ENCODE measurements at regions not wholly inside any gene's neighbourhood (a gene's known extent, or its start where the extent isn't known, plus 50 kb on each side); places are given as distances from the start of the nearest gene placed in this dataset.

DNA sequence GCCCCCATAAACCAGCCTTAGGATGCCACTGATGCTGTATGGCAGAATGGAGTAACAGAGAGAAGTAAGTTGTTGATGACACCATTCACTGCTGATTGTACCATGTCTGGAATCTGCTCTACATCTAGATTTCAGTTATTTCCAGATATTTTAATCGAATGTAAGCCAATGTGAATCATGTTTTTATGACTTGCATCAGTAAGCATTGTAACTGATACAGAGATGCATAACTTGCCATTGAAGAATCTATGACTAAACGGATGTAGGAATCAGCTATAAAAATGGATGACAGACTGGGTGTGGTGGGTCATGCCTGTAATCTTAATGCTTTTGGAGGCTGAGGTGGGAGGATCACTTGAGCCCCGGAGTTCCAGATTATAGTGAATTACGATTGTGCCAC is 161.0 kb upstream of the GATB start:
- BruUV-seq (replicated peaks) = no TSS peak
- CTCF ChIA-PET (ENCODE audit: unreplicated experiment) = no interaction called here

DNA sequence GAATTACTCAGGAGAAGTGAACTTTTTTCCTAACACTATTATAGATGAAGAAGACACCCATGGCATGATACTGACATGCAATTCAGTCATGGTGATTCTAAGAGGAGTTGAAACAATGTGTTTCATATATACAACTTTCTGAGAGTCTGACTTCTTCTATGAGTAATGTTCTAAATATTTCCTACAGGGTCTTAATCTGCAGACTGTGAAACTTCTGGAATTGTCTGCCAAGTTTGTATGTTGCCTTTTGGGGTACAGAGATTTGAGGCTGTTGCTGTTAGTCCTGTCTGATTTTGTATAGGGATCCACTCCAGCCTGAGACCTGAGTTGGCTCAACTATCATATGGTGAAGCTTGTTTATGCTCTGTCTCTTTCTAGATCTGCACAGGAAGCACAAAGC is 160.6 kb upstream of the GATB start:
- H3K79me2 ChIP-seq (ENCODE audit: insufficient read depth, low read depth, low read length) = no peaks in the 10 kb centered on the region
- no peaks in the 10 kb centered on the region for H3K9me2 ChIP-seq (ENCODE audit: insufficient read depth, low read length)
- no peaks in the 10 kb centered on the region for H3K4me1 ChIP-seq (ENCODE audit: insufficient read depth, low read length, poor library complexity, severe bottlenecking)
- no peaks in the 10 kb centered on the region for H3K9me3 ChIP-seq (ENCODE audit: low read length)
- no peak overlapping the region for H3K4me3 ChIP-seq (ENCODE audit: low read depth, low read length, poor library complexity, severe bottlenecking)
- no peaks in the 10 kb centered on the region for H4K20me1 ChIP-seq (ENCODE audit: insufficient read depth, low read length)
- no peak overlapping the region for H2AFZ ChIP-seq (ENCODE audit: low read length)
- no TSS peak for BruUV-seq (replicated peaks)
- intact Hi-C loops (cut with micrococcal nuclease; ENCODE audit: unreplicated experiment) = no loop called here
- H3K4me2 ChIP-seq (ENCODE audit: low read length) = no peak overlapping the region
- no peaks in the 10 kb centered on the region for H3K36me3 ChIP-seq (ENCODE audit: insufficient read depth, low read length)
- CTCF ChIA-PET (ENCODE audit: unreplicated experiment) = no interaction called here
- POLR2A ChIA-PET = no interaction called here
- TF ChIP-seq, protein P1, sequence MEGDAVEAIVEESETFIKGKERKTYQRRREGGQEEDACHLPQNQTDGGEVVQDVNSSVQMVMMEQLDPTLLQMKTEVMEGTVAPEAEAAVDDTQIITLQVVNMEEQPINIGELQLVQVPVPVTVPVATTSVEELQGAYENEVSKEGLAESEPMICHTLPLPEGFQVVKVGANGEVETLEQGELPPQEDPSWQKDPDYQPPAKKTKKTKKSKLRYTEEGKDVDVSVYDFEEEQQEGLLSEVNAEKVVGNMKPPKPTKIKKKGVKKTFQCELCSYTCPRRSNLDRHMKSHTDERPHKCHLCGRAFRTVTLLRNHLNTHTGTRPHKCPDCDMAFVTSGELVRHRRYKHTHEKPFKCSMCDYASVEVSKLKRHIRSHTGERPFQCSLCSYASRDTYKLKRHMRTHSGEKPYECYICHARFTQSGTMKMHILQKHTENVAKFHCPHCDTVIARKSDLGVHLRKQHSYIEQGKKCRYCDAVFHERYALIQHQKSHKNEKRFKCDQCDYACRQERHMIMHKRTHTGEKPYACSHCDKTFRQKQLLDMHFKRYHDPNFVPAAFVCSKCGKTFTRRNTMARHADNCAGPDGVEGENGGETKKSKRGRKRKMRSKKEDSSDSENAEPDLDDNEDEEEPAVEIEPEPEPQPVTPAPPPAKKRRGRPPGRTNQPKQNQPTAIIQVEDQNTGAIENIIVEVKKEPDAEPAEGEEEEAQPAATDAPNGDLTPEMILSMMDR (conservative IDR thresholded peaks at IDR 0.05; ENCODE audit: low read length) = no peak
- TF ChIP-seq EZH2phosphoT487 (IDR thresholded peaks at IDR 0.05; ENCODE audit: borderline replicate concordance, low read depth, low read length) = no peak
- DNase-seq (ENCODE audit: low spot score) = no peak
- H3K27ac ChIP-seq (ENCODE audit: low read depth, low read length, poor library complexity, severe bottlenecking) = no peak overlapping the region

More for the DNA sequence above, 161.0 kb upstream of the GATB start:
- no peaks in the 10 kb centered on the region for H3K36me3 ChIP-seq (ENCODE audit: insufficient read depth, low read length)
- no peaks in the 10 kb centered on the region for H3K79me2 ChIP-seq (ENCODE audit: insufficient read depth, low read depth, low read length)
- no peak overlapping the region for H3K27ac ChIP-seq (ENCODE audit: low read depth, low read length, poor library complexity, severe bottlenecking)
- no peak overlapping the region for H3K4me2 ChIP-seq (ENCODE audit: low read length)
- no peaks in the 10 kb centered on the region for H3K9me2 ChIP-seq (ENCODE audit: insufficient read depth, low read length)
- intact Hi-C loops (cut with micrococcal nuclease; ENCODE audit: unreplicated experiment) = no loop called here
- POLR2A ChIA-PET = interaction anchor here (0.5 kb wide), 1 partner anchor 213 kb away, joined by 4 read pairs; no protein-coding TSS in a partner anchor
- TF ChIP-seq EZH2phosphoT487 (IDR thresholded peaks at IDR 0.05; ENCODE audit: borderline replicate concordance, low read depth, low read length) = no peak
- TF ChIP-seq, protein P1 (conservative IDR thresholded peaks at IDR 0.05; ENCODE audit: low read length) = no peak
- DNase-seq (ENCODE audit: low spot score) = no peak
- no peaks in the 10 kb centered on the region for H3K9me3 ChIP-seq (ENCODE audit: low read length)
- no peak overlapping the region for H3K4me3 ChIP-seq (ENCODE audit: low read depth, low read length, poor library complexity, severe bottlenecking)
- H2AFZ ChIP-seq (ENCODE audit: low read length) = no peak overlapping the region
- no peaks in the 10 kb centered on the region for H3K4me1 ChIP-seq (ENCODE audit: insufficient read depth, low read length, poor library complexity, severe bottlenecking)
- H4K20me1 ChIP-seq (ENCODE audit: insufficient read depth, low read length) = no peaks in the 10 kb centered on the region

DNA sequence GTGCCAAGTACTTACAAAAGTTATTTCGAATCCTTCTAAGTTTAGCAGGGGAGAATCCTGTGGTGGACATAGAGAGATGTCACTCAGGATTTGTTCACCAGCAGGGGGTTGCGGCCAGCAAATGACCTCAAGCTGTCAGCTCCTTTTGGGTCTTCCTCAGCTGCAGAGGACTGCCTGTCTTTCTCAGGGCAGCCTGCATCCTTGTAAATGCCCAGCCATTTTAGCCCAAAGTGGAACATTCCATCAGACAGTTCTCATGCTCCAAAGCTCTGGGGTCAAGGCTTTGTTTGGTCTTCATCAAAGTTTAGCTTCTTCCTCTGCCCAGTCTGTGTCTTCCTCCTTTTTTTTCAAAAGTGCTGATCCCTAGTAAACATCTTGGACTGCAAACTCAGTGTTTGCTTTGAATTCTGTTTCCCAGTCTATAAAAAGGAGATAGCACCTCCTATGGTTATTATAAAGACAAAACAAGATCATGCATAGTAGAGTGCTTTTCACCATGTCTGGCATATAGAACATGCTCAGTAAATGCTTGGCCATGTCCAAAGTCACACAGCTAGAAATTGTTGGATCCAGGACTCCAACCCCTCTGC is 156.4 kb upstream of the GATB start:
- no peaks in the 10 kb centered on the region for H3K9me2 ChIP-seq (ENCODE audit: insufficient read depth, low read length)
- DNase-seq (ENCODE audit: low spot score) = no peak
- ChIA-PET CTCF (ENCODE audit: unreplicated experiment) (no interaction called here), POLR2A (no interaction called here)
- H3K9me3 ChIP-seq (ENCODE audit: low read length) = no peaks in the 10 kb centered on the region
- no TSS peak for BruUV-seq (replicated peaks)
- H3K79me2 ChIP-seq (ENCODE audit: insufficient read depth, low read depth, low read length) = no peaks in the 10 kb centered on the region
- intact Hi-C loops (cut with micrococcal nuclease; ENCODE audit: unreplicated experiment) = no loop called here
- no peak overlapping the region for H3K4me3 ChIP-seq (ENCODE audit: low read depth, low read length, poor library complexity, severe bottlenecking)
- H4K20me1 ChIP-seq (ENCODE audit: insufficient read depth, low read length) = no peaks in the 10 kb centered on the region
- H3K36me3 ChIP-seq (ENCODE audit: insufficient read depth, low read length) = no peaks in the 10 kb centered on the region
- H3K4me2 ChIP-seq (ENCODE audit: low read length) = no peak overlapping the region
- H3K27ac ChIP-seq (ENCODE audit: low read depth, low read length, poor library complexity, severe bottlenecking) = no peak overlapping the region
- no peaks in the 10 kb centered on the region for H3K4me1 ChIP-seq (ENCODE audit: insufficient read depth, low read length, poor library complexity, severe bottlenecking)
- TF ChIP-seq, protein P1 (conservative IDR thresholded peaks at IDR 0.05; ENCODE audit: low read length) = no peak
- no peak for TF ChIP-seq EZH2phosphoT487 (IDR thresholded peaks at IDR 0.05; ENCODE audit: borderline replicate concordance, low read depth, low read length)
- no peak overlapping the region for H2AFZ ChIP-seq (ENCODE audit: low read length)

Measured in OCI-LY7 (cell line).